ENCODE measurements at regions not wholly inside any gene's neighbourhood (a gene's known extent, or its start where the extent isn't known, plus 50 kb on each side); places are given as distances from the start of the nearest gene placed in this dataset.

GRCh38 chr2:176388861-176389260, 119.6 kb downstream of the MTX2 start:
- H3K4me3 ChIP-seq (ENCODE audit: low read depth, low read length), result no peak overlapping the region
- peak; percentile 67 for DNase-seq (ENCODE audit: low read depth)
- no peak for TF ChIP-seq CTCF (IDR thresholded peaks at IDR 0.05; ENCODE audit: low read depth, low read length, missing control alignments)
- in situ Hi-C loops (cut with HindIII; ENCODE audit: low sequenced_read_pairs), result no loop called here

- no peak for TF ChIP-seq CTCF (IDR thresholded peaks at IDR 0.05; ENCODE audit: low read depth, low read length, missing control alignments)
- in situ Hi-C loops (cut with HindIII; ENCODE audit: low sequenced_read_pairs), result no loop called here
- no peak for DNase-seq (ENCODE audit: low read depth)
- no peak overlapping the region for H3K4me3 ChIP-seq (ENCODE audit: low read depth, low read length)
Observed at GRCh38 chr2:176390276-176391147, 121.3 kb downstream of the MTX2 start.

- no peak overlapping the region for H3K4me3 ChIP-seq (ENCODE audit: low read depth, low read length)
- TF ChIP-seq CTCF (IDR thresholded peaks at IDR 0.05; ENCODE audit: low read depth, low read length, missing control alignments), result no peak
- in situ Hi-C loops (cut with HindIII; ENCODE audit: low sequenced_read_pairs), result no loop called here
- DNase-seq (ENCODE audit: low read depth), result no peak
Observed at GRCh38 chr2:176391148-176391419, 121.8 kb downstream of the MTX2 start.

- in situ Hi-C loops (cut with HindIII; ENCODE audit: low sequenced_read_pairs), result no loop called here
- no peak overlapping the region for H3K4me3 ChIP-seq (ENCODE audit: low read depth, low read length)
- DNase-seq (ENCODE audit: low read depth), result no peak
- no peak for TF ChIP-seq CTCF (IDR thresholded peaks at IDR 0.05; ENCODE audit: low read depth, low read length, missing control alignments)
Observed at GRCh38 chr2:176392249-176392648, 123.0 kb downstream of the MTX2 start.

- in situ Hi-C loops (cut with HindIII; ENCODE audit: low sequenced_read_pairs), result no loop called here
- no peak overlapping the region for H3K4me3 ChIP-seq (ENCODE audit: low read depth, low read length)
- no peak for DNase-seq (ENCODE audit: low read depth)
- TF ChIP-seq CTCF (IDR thresholded peaks at IDR 0.05; ENCODE audit: low read depth, low read length, missing control alignments), result no peak
Observed at GRCh38 chr2:176392744-176393414, 123.6 kb downstream of the MTX2 start.

- no peak for DNase-seq (ENCODE audit: low read depth)
- no peak for TF ChIP-seq CTCF (IDR thresholded peaks at IDR 0.05; ENCODE audit: low read depth, low read length, missing control alignments)
- H3K4me3 ChIP-seq (ENCODE audit: low read depth, low read length), result no peak overlapping the region
- in situ Hi-C loops (cut with HindIII; ENCODE audit: low sequenced_read_pairs), result no loop called here
Observed at GRCh38 chr2:176395273-176395854, 126.1 kb downstream of the MTX2 start.

Data from astrocyte of the cerebellum (primary cell).